Right renal cortex interstitium (tissue), 3 donors: ENCODE measurements at regions not wholly inside any gene's neighbourhood (a gene's known extent, or its start where the extent isn't known, plus 50 kb on each side); places are given as distances from the start of the nearest gene placed in this dataset.

Source experiments
- DNase-seq, 3 donors: peaks; one replicate each; pipeline ENCODE4 v3.0.0-alpha.2; 2013; ENCODE audit warnings: low read depth in 3 of 3, low spot score in 2 of 3

GRCh38 chr2:9137379-9138150 lies 69.0 kb upstream of the ASAP2 start:
- DNase-seq = no peak

GRCh38 chr2:9135822-9136558 lies 70.6 kb upstream of the ASAP2 start:
- no peak for DNase-seq

DNA sequence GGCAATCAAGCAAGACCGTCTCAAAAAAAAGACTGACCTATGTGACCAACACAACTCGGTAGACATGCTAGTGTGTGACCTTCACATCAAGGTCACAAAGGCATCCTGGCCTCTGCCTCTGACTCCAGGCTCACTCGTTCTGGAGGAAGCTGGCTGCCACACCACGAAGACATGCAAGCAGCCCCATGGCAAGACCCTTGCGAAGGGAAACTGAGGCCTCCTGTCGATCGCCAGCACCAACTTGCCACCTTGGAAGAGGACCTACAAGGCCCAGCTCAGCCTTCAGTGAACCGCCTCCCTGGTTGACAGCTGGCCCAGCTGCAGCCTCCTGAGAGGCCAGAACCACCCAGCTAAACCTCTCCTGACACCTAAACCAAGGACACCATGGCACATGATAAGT lies 79.3 kb upstream of the ASAP2 start:
- DNase-seq = no peak

GRCh38 chr2:9126540-9126939 lies 80.1 kb upstream of the ASAP2 start:
- no peak for DNase-seq

GRCh38 chr2:9124231-9124741 lies 82.3 kb upstream of the ASAP2 start:
- no peak for DNase-seq

DNA sequence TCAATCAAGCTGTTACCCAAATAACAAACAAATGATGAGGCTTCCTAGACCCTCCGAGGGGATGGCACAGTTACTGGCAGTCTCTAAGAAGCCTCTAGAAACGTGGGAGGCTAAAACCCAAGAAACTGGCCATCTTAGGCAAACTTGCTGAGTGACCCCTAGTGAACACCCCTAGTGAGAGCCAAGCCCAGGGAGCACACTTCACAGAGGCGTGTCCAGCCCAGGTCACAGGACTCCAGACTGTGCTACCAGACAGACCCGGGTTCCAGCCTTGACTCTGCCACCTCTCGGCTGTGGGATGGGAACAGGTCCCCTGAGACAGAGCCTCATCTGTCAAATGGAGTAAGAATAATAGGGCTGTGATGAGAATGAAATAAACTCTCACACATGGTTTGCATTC lies 83.5 kb upstream of the ASAP2 start:
- no peak for DNase-seq

DNA sequence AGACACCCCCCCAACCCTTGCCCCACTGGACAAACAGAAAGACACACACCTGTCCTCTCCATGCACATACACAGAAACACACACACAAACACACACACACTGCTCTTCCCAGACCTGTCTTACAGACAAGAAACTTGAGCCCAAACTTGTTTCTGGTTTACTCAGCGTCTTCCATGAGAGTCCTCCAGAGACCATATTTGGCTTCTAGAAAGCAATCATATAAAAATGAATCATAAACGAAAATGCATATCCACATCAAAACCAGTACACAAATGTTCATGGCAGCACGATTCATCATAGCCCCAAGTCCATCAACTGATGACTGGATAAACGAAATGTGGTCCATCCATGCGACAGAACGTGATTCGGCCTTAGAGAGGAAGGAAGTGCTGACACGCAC lies 84.2 kb upstream of the ASAP2 start:
- DNase-seq = no peak

GRCh38 chr2:9118383-9118960 lies 88.1 kb upstream of the ASAP2 start:
- DNase-seq = no peak

GRCh38 chr2:9115229-9115628 lies 91.4 kb upstream of the ASAP2 start:
- DNase-seq = no peak

GRCh38 chr2:9114458-9114857 lies 92.2 kb upstream of the ASAP2 start:
- no peak for DNase-seq

DNA sequence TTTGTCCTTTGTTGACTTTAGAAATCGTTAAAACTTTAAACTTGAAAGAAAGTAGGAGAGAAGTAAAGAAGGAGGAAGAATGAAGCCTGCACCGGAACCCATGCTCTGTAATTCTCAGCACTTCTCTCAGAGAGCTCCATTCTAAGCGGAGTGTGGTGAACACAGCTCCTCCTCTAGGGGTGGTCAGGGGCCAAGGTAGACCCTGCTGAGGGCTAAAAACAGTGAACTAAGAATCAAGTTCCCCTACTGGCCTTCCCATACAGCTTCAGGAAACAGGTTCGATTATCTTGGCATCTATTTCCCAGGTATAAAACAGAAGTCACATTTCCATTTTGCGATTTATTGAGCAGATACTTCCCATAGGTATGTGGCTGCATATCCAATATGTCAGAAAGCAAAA lies 92.7 kb upstream of the ASAP2 start:
- DNase-seq = no peak

- DNase-seq = no peak
Observed at GRCh38 chr2:9113262-9113661, 93.3 kb upstream of the ASAP2 start.

GRCh38 chr2:9112079-9112721 lies 94.4 kb upstream of the ASAP2 start:
- DNase-seq = no peak

DNA sequence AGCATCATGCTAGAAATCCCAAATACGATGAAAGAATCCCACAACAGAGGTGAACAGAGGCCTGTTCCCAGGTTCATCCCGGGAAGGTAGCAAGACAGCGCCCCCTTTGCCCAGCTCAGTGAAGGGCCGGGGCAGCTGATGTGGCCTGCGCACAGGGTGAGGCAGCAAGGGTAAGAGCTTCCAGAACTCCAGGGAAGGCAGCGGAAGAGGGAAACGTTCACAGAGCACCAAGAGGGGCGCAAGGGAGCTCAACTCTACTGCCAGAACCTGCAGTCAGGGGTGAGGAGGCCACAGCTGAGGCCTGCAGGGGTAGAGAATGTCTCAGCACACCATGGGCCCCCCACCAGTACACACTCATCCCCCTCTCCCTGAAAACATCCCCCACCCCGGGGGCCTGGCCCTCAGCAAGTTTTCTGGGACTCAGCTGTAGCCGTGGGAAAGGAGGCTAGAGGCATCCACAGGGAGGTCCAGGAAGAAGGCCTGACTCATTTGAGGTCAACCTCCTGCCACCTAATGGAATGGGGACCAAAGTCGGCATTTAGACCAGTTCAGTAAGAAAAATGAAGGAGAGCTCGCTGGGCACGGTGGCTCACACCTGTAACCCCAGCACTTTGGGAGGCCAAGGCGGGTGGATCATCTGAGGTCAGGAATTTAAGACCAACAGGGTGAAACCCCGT lies 95.6 kb upstream of the ASAP2 start:
- DNase-seq = no peak

GRCh38 chr2:9110346-9110884 lies 96.2 kb upstream of the ASAP2 start:
- no peak for DNase-seq

DNA sequence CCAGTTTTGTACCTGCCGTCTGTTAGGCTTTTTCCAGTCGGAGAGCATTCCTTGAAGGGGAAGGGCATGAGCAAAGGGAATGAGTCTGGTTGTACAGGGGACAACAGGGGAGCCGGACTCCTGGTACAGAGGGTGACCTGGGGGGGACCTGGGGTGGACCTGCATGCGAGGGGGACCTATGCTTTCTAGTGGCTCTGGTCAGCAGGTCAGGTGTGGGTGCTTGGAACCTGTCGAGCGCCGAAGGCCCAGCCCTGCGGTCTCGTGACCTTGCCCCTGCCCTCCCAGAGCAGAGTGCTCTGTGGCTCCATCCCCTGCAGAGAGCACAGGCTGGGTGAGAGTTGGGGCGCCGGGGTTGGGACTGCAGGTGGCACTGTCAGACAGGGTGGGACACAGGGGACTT lies 96.7 kb upstream of the ASAP2 start:
- no peak for DNase-seq

GRCh38 chr2:9108210-9108967 lies 98.2 kb upstream of the ASAP2 start:
- no peak for DNase-seq

DNA sequence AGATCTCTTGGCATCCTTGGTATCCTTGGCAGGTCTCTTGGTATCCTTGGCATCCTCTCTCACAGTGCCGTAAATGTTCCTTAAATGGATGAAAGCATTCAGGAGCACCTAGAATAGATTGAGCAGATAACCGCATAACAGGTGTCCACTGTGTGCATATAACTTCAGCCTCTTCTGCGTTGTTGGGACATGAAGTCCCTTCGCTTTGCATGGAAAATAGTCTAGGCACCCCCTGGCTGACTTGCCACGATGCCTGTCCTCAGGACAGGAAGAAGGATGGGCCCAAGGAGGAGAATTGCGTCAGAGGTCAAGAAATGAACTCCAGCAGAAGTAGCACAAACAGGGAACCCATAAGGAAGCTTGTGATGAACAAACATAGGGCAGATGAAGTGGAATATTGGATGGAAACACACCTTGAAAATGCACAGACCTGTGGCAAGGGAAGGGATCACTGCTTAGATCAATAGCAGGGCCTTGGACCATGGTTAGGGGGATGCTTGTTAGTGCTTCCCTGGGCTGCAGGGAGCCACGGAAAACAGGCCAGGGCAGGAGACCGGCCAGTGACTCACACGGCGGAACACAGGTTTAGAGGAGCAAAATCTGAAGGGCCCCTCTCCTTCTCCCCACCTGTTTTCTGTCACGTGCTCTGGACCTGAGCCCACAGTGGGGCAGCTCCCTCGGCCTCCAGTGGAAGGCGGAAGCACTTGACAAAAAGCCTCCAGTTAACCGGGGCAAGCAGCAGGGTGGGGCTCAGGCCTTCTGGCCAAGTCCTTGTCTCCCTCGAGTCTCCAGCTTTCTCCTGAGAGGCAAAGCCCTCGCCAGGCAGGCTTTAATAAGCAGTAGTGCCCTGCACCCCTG lies 99.2 kb upstream of the ASAP2 start:
- DNase-seq = no peak
